HTR-8/SVneo (cell line): ENCODE measurements at regions not wholly inside any gene's neighbourhood (a gene's known extent, or its start where the extent isn't known, plus 50 kb on each side); places are given as distances from the start of the nearest gene placed in this dataset.
A peak's percentile ranks its signal among the peaks of the same experiment; 100 is the strongest.
"Not testable (repeated sequence)": the region's sequence is repeated elsewhere in the genome, so short reads cannot be mapped to it uniquely, and the experiment has no call there.

Experiments used
- DNase-seq: peaks from one replicate; pipeline ENCODE4 v3.0.0; 2011; ENCODE audit warnings: low spot score, mixed read lengths; ENCODE audit not compliant: insufficient read length
- FAIRE-seq: peaks from 2 replicates; lab custom pipeline; 2011; peaks lifted over from hg19 to GRCh38; lab: Jason Lieb, UNC

DNA sequence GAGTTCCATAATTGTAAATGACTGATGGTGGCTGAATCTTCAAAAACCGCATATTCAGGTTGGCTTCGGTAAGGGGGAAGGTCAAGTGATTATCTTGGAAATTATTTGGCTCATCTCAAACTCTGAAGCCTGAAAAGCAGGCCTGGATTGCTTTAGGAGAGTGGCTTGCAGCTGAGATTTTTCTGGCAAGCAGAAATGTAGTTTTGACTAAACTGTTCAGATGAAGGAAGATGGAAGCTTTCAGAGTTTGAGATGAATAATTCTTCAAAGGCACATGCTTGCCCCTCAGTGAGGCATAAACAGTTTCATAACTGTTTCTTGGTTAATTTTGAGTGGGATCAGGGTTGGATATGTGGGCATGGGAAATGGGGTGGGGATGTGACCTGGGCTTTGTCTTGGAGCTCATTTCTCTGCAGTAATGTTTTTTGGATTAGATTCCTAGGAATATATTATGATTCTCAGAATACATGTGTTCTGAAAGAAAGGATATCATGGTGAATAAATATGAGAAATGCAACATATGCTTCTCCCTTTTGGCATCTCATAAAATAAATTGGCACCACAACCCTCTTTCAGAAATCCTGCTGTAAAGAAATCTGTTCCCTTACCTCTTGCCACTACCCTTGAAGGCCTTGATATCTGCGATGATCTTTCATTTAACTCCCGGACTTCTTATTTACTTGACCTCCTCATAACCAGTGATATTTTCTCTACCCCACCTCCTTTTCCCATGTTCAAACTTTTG lies 469.2 kb downstream of the ADRA2A start:
- no peak for DNase-seq
- no peak for FAIRE-seq

GRCh38 chr10:111548084-111548726 lies 471.4 kb downstream of the ADRA2A start:
- FAIRE-seq (no peak), DNase-seq (no peak)

DNA sequence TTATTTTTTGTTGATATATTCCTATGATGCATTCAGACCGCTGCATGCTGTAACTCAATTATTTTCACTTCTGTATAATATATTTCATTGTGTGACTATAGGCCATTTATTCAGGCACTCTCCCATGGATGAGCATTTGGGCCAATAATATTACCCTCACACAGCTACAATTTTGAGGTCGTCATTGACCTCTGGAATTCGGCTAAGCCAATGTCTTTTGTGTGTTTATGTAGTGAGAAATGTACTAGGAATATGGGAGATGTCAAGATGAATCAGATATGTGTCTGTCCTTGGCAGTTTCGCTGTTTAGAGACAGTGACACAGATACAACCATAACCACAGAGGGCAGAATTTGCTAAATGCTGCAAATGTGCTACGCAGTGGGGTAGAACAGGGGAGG lies 474.2 kb downstream of the ADRA2A start:
- FAIRE-seq = no peak
- DNase-seq = no peak

GRCh38 chr10:111556666-111557065 lies 479.8 kb downstream of the ADRA2A start:
- no peak for DNase-seq
- no peak for FAIRE-seq

DNA sequence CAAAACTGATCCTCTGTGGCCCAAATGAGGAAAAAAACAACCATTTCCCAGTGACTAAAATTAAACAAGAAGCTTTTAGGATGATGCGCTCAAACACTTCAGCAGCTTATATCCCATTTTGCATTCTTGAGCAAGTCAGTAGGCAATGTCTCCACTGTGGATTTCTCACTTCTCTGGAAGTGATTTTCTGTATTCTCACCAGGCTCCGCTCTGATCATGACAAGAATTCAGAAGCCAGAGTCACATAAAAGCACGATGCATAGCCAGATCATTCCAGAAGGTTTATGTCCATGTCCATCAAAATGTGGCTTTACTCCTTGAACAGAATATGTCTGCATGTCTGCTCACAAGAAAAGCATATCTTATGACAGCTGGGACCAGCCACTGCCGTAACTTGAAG lies 481.4 kb downstream of the ADRA2A start:
- DNase-seq = no peak
- FAIRE-seq = no peak

GRCh38 chr10:111560027-111560426 lies 483.2 kb downstream of the ADRA2A start:
- no peak for FAIRE-seq
- DNase-seq = no peak

DNA sequence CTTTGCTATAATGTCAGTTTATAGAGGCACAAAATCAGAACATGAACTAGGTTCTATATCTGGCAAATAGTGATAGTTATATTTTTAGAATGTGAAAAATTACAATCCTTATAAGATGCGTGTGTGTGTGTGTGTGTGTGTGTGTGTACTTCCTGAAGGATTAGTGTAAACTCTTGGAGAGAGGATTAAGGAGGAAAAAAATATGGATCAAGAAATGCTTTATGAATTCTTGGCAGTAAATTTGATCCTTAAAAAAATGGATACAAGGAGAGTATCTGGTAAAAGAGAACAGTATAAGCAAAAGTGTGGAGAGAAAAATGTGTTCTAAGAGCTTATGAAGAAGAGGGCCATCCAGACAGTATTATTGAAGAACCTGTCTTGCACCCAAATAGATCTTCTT lies 484.3 kb downstream of the ADRA2A start:
- FAIRE-seq = no peak
- no peak for DNase-seq

GRCh38 chr10:111565542-111565941 lies 488.7 kb downstream of the ADRA2A start:
- DNase-seq = no peak
- FAIRE-seq = no peak

DNA sequence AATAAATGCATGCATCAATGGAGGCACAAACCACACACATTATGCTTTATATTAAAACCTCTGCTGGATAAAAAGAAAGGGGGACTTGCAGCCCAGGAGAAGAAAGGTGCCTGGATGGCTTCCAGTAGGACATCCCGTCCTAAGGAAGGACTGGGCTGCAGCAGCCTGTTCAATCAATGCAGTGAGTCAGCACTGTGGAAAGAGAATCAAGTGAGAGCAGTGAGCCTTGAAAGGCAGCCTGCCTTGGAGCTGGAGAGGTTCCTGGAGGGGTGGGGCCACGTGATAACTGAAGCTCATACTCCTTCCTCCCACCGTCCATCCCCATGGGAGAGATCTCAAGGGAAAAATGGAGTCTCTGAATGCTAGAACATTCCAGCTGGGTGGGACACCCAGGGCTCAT lies 501.2 kb downstream of the ADRA2A start:
- FAIRE-seq (no peak), DNase-seq (no peak)

DNA sequence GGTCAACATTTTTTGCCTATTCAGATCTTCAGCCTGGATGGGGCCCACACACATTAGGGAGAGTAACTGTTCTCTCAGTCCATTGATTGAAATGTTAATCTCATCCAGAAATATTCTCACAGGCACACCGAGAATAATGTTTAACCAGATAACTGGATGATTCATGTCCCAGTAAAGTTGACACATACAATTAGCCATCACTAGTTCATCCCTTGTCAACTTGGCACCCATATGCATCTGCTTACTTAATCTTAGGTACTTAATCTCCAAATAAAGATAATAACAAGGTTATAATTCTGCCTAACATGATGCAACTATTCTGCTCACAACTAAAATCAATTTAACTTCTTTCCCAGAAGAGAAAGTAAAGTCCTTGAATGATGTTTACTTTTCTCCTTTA lies 502.6 kb downstream of the ADRA2A start:
- DNase-seq = no peak
- FAIRE-seq = no peak

DNA sequence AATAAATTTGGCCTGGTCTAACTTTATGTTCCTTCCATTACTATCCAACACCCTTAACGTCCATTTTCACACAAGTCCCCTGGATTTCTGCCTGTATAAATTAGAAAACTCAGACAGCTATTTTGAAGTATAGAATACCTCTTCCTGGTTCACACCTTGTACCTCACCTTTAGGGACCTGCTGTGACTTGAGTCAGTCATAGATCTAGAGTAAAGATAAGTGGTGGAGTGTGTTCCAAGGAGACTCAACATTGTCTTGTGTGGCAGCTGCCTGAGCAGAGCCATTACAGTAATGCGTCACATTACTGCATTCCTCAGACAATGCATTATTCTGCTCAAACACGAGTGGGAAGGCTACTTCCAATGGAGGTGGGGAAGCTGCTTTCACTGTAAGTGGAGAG lies 513.9 kb downstream of the ADRA2A start:
- DNase-seq (no peak), FAIRE-seq (no peak)

DNA sequence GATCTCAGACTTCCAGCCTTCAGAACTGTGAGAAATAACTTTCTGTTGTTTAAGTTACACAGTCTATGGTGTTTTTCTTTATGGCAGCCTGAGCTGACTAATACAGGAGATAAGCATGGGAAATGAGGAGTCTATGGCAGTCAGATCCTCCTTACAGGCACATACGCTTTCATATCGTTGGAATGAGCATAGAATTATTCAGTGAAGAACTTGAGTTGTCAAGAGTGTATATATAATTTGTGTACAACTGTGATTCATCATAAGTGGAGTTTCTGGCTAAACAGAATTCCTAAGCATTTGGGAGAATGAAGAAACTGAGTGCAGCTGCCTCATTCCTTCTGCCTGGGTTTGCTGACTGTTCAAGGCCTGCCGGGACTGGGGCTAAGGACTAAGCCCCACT lies 516.7 kb downstream of the ADRA2A start:
- FAIRE-seq = no peak
- no peak for DNase-seq

DNA sequence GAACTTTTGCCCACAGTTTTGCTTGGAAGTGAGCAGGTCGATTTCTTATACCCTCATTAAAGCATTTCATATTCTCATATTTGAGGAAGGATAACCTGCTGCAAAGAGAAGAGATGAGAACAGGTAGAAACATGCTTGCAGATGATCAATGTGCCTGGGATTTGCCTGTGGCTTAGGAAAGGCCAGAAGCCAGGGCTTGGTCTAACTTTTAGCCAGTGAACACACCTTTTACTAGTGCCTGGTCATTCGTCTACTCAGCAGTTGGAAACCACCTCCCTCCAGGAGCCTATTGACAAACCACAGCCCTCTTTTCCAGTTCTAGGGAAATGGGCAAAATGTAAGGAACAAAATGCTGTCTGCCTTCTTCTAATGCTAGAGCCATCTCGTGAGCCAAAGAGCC lies 518.3 kb downstream of the ADRA2A start:
- DNase-seq (no peak), FAIRE-seq (no peak)

DNA sequence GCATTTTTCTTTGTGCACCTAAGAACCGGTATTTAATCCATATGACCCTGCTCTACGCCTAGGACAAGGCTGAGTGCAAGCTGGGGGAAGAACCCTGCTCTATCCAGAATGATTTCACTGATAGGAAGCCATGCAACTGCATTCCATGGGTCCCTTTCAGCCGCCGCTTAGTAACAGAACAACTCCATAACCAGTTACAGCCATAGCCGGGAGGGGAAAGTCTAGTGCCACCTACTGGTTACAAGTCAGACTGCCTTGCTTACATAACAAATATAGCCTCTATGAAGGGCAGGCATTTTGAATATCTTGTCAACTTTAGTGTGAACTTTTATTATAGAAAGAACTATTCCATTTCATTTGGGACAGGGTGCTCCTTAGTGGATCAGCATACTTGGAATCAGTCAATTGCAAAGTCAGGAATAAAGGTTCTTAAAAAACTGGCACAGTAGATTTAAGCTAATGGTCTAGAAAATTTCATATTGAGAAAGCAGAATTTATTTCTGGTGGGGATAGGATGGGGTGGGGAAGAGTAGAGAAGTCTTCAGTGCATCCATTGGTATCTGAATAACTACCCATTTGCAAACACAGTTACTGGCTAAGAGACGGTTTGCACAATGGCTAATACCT lies 521.7 kb downstream of the ADRA2A start:
- DNase-seq = peak; percentile 3
- no peak for FAIRE-seq

DNA sequence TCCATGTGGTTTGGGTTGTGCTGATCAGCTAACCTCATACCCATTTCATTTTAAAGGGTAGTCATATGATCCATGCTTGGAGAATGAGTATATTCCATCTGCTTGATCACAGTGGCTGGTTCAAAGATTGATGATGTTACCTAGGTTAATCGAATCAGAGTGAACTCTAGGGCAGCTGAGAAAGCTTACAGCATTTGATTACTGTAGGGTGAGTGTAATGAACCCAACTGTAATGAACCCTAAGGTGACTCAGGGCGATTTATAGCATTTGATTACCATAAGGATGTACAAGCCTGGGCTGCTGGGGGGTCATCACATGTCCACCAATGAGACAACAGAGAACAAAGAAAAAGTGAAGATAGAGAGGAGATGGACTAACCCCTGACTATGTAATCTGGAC lies 523.1 kb downstream of the ADRA2A start:
- FAIRE-seq (no peak), DNase-seq (no peak)

- FAIRE-seq (no peak), DNase-seq (no peak)
Measured at GRCh38 chr10:111600772-111601171, 523.9 kb downstream of the ADRA2A start.

DNA sequence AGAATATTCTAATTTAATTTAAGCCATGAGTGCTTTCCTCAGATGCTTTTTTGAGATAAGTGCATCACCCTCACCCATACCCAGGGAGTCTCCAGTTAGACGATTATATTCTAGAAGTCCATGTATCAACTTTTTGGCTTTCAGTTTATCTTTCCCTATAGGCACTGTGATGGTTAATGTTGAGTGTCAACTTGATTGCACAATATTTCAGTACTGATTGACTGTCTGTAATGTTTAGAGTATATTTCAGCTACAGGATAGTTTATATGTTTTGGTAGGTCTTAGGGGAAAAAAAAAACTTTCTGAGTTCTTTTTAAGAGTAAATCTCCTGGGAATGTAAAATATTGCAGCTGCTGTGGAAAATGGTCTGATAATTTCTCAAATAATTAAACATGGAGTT lies 535.4 kb downstream of the ADRA2A start:
- no peak for DNase-seq
- no peak for FAIRE-seq

GRCh38 chr10:111634191-111634590 lies 549.4 kb downstream of the GPAM start:
- FAIRE-seq = no peak
- DNase-seq = no peak

DNA sequence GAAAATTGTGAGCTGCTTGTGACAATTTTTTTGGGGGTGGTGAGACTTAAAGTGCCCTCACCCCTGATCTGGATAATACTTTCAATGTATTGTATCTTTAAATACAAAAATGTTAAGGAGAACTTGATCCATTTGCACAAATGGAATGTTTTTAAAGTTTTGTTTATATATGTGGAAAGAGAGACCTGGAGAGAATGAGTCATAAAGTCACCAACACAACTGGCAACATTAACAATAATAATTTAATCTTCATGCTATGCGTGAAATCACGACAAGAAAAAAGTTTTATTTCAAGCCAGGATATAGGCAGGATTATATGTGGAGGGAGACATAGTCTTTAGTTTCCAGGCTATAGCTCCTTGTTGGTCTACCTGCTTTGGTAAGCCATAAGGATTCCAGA lies 537.5 kb downstream of the GPAM start:
- DNase-seq (no peak), FAIRE-seq (no peak)

DNA sequence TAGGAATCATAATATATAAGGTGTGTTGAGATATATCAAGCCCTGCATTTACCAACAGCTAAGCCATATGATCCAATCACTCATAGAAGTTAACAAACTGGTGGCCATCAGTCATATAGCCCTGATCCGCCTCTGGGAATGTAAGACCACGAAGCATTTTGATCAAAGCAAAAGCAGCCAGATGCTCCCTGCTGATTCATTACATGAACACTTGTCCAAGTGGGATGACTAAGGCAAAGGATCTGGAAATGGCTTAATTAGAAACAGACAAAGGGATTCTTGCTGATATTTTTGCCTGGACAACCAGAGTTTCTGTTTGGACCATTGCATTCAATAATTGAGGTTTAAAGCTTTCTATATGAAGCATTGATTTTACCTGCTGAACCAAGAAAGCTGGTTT lies 535.5 kb downstream of the GPAM start:
- no peak for DNase-seq

GRCh38 chr10:111649080-111649479 lies 534.5 kb downstream of the GPAM start:
- DNase-seq, FAIRE-seq: not testable (repeated sequence)

More for the DNA sequence above, 535.5 kb downstream of the GPAM start:
- no peak for FAIRE-seq

DNA sequence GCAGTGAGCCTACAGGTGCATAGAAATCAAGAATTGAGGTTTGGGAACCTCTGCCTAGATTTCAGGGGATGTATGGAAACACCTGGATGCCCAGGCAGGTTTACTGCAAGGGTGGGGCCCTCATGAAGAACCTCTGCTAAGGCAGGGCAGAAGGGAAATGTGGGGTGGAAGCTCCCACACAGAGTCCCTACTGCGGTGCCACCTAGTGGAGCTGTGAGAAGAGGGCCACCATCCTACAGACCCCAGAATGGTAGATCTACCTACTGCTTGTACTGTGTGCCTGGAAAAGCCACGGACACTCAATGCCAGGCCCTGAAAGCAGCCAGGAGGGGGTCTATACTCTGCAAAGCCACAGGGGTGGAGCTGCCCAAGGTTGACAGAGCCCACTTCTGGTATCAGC lies 533.5 kb downstream of the GPAM start:
- FAIRE-seq = no peak

More for the DNA sequence above, 533.5 kb downstream of the GPAM start:
- no peak for DNase-seq
